HG02642 (cell line): ENCODE measurements at regions not wholly inside any gene's neighbourhood (a gene's known extent, or its start where the extent isn't known, plus 50 kb on each side); places are given as distances from the start of the nearest gene placed in this dataset.

Source experiments
- ATAC-seq: cut with Tn5 transposase; IDR thresholded peaks from one replicate; pipeline ENCODE4 v1.9.1; 2021; ENCODE audit warnings: mild to moderate bottlenecking; ENCODE audit not compliant: unreplicated experiment, poor library complexity

DNA sequence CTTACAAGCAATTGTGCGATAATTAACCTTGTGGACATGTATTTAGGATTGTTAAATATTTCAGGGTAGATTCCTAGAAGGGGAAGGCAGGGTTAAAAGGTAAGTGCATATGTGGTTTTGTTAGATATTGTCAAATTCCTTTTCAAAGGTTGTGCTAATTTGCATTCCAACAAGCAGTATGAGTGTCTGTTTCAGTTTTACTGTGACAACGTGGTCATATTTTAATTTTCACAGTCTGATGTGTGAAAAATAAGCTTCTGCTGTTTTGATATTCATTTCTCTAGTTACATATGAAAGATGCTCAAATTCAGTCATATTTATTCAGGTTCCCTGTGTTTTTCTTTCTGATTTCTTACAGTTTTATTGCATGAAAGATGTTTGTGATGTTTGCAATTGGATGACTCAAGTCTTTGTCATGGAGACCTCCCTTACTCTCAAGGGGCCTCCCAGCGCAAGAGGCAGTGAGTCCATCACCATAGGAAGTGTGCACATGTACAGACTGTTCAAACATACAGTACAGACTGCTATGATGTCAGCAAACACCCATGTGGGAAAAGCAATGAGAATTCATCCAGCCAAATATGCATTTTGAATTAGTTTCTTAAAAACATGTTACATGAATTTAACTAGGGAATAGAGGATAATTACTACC lies 310.8 kb downstream of the GALR1 start:
- ATAC-seq, result peak; percentile 79

DNA sequence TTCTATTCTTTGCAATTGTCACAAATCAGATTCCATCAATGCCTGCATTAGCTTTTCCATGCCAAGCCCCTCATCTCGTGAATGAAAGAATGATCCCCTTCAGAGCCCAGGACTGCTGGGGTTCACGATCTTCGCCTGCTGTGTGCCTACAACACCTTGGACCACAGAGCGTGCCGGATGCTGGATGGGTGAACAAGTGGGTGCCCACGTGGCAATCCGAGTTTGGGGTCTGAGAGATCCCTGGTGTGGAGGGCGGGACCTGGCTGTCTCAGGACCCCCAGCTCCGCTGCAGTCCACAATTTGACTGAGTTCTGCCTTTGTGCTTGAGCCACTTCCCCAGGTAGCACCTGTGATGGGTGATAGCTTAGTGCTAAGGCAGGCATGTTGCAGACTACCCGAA lies 317.0 kb downstream of the GALR1 start:
- no peak for ATAC-seq

DNA sequence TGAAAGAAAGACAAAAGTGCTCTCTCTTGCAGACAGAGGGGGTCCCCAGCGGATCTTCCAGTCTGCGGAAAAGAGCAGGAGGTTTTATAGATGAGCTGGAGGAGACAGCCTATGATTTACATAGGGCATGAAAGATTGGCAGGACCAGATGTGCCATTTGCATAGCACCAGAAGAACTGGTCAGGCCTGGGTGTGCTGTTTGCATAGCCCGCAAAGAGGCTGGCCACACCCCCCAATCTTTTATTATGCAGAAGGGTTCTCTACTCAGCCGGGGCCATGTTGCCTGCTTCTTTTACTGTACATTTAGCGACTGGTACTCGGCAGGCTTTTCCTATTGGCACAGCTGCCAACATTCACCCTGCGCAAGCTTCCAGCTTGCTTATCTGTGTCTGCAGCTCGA lies 317.6 kb downstream of the GALR1 start:
- ATAC-seq, result no peak

- no peak for ATAC-seq
These were observed 322.1 kb downstream of the GALR1 start for GRCh38 chr18:77571743-77572142.

DNA sequence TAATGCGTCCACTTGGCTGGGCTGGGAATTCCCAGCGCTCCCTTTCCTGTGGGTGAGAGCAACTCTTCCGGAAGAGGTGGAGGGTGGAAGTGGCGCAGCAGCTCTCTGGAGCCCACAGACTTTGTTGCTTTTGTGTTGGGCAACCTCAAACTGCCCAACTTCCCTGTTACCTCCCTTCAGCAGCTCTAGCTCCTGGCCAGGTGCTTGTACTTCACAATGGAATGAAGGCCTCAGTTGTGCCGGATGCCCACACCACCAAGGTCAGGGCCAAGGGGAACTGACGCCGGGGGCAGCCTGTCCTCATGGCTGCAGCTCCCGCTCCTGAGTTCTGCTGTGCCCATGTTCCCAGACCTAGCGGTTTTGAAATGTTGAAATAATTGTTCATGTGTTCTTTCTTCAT lies 322.9 kb downstream of the GALR1 start:
- no peak for ATAC-seq

DNA sequence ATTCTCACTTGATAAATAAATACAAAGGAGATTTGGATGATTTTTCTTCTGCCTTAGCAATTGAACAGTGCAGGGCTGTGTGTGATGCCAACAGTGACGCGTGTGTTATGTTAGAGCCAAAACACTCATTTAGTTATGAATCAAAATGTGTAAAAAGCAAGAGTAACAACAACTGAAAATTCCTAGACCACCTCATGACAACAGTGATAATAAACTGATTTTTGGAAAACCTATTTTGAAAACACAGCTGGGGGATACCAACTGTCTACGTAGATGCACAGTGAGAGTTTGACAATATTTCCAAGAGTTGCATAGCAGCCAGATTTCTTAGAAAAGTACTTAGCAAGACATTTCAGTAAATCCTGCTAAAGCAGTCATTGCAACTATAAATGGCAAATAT lies 323.9 kb downstream of the GALR1 start:
- no peak for ATAC-seq

DNA sequence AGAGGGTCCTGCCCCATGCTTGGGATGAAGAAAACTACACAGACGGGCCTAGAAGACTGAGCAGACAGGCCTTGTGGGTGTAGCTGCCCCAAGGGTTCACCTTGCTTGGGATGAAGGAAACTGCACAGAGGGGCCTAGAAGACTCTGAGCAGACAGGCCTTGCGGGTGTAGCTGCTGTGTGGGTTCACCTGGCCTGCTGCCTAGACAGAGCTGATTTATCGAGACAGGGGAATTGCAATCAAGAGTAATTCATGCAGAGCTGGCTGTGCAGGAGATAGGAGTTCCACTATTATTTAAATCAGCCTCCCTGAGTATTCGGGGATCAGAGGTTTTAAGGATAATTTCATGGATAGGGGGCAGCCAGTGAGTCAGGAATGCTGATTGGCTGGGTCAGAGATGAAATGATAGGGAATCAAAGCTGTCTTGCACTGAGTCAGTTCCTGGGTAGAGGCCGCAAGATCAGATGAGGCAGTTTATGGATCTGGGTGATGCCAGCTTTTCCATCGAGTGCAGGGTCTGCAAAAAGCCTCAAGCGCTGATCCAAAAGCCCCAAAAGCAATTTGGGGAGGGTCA lies 341.4 kb downstream of the GALR1 start:
- ATAC-seq, result no peak

GRCh38 chr18:77597726-77598125 lies 348.1 kb downstream of the GALR1 start:
- ATAC-seq, result no peak

DNA sequence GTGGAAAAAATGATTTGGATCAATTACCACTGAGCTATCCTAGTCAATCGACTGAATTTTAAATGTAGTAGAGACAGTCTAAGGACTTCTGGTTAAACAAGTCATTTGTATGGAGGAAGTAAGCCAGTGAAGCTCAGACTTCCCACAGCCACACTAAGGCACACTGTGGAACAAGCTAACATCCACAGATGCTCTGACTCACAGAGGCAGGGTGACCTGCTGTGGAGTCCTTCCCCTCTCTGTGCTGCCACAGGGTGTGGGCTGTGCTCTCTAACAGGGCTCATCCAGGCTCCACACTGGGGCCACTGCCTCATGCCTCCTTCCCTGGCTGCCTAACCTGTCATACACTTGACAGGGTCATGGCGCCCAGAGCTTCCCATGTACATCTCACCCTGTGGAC lies 351.0 kb downstream of the GALR1 start:
- no peak for ATAC-seq

- no peak for ATAC-seq
These were observed 351.9 kb downstream of the GALR1 start for GRCh38 chr18:77601567-77601966.

- ATAC-seq, result no peak
These were observed 357.4 kb downstream of the GALR1 start for GRCh38 chr18:77607087-77607486.

GRCh38 chr18:77608807-77609206 lies 359.2 kb downstream of the GALR1 start:
- no peak for ATAC-seq

GRCh38 chr18:77617694-77618093 lies 368.0 kb downstream of the GALR1 start:
- no peak for ATAC-seq

DNA sequence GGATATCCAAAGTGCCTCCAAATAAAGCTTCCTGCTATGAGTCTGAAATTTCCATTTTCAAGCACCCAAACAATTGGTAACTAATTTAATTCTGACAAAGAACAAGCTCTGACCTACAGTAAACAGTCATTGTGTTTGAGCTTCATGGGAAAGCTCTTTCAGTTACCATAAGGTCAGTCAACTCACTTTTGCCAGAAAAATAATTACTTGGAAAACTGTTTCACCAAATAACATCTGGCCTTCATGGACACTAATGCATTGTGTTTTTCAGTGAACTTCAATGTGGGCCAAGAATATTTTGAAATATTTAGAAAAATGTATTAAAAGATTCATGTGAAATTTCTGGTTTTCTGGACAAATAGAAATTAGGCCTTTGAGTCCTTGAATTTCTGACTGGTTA lies 369.9 kb downstream of the GALR1 start:
- no peak for ATAC-seq

DNA sequence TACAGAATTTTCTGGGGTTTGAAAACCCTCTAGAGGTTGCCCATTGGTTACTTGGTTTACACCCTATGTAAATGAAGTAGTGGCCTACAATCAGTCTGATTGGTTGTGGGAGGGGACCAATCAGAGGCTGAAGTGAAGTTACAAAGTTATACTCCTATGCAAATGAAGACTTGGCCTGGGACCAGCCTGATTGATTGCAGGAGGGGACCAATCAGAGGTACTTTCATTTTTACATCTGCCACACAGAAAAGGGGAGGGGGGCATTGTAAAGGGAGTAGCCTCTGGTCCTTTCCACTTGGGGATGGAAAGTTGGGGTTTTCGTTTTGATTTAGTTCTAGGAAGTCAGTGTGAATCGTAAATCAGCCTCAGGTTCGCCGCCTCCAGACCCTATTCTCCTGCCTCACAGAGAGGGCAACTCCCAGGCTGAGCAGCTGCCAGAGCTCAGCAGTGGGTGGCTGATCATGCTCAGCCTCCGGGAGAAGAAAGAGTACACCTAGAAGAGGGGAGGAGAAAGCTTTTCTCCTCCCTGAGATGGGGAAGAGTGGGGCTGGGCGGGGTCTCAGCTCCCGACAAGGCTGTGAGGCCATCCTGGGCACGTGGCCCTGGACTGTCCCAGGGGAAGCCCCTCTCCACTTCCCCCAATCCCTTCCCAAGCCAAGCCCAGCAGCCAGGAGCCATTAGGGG lies 372.5 kb downstream of the GALR1 start:
- no peak for ATAC-seq

DNA sequence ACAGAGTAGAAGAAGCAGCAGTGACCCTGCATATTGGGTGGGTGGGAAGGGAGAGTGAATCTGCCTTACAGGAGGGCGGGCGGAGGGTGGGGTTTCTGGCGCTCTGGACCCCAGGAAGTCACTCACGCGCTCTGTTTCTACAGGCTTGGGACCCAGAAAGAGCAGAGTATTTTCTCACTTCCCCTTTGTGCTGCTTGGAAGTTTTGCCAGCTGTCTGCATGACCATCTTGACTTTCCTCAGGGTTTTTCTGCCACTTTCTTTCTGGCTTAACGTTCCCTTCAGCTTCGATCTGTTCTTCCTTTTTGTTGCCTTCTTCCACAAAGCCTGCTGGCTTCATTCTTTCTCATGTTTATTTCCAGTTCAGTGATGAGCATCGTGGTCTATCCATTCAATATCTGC lies 383.1 kb downstream of the GALR1 start:
- peak; percentile 55 for ATAC-seq

- ATAC-seq, result no peak
These were observed 384.8 kb downstream of the GALR1 start for GRCh38 chr18:77634494-77634893.

DNA sequence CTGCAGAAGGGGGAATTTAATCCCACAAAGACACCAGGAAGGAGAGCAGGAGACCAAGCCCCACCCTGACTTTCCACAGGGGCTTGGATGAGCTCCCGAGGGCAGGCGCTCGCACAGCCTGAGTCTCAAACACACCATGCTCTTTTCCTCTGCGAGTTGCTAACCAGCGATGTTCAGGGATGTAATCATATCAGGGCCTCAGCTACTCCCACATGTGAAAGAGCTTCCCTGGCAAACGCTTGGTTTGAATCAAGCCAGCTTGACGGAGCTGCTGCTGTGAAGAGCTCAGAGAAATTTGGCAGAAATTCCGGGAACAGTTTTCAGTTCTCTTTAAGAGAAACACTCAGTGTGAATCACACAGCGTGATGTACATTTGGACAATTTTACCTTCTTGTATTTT lies 385.8 kb downstream of the GALR1 start:
- ATAC-seq, result no peak

DNA sequence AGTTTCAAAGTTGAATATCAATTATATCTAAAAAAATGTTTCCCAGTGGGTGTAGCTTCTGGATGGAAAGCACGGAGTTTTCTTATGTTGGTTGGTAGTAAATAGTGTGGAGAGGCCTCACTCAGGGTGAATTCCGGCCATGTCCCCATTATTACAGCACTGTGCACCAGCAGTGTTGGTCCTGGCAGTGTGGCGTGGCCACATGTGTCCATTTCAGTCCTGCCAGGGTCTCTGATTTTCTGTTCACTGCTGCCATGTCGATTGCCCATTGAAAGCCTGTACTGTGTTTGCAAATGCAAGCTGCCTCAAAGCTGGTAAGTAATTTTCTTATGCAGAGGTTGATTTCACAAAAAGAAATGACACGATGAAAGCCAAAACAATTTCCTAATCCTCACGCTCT lies 386.2 kb downstream of the GALR1 start:
- ATAC-seq, result no peak

GRCh38 chr18:77645170-77645872 lies 395.7 kb downstream of the GALR1 start:
- ATAC-seq, result no peak

DNA sequence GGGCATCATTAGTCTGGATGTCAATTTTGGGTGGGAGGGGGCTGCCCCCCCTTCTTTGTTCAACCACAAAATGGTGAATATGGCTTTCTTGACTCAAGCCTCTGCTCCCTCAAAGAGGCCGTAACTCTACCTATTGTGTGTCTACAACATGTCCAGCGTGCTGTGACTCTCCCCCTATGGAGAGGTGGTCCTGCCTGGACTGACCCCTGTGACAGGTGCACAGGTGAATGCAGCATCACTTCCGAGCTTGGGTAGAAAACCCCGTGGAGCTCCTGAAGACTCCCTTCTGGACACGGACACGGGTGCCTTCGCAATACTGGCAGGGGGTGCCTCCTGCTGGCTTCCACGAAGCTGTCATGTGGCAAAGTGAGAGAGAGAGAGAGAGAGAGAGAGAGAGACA lies 397.8 kb downstream of the GALR1 start:
- no peak for ATAC-seq
